GM12891 (cell line): ENCODE measurements at regions not wholly inside any gene's neighbourhood (a gene's known extent, or its start where the extent isn't known, plus 50 kb on each side); places are given as distances from the start of the nearest gene placed in this dataset.
"Not testable (repeated sequence)": the region's sequence is repeated elsewhere in the genome, so short reads cannot be mapped to it uniquely, and the experiment has no call there.

Source experiments
- POLR2A ChIP-seq: IDR thresholded peaks from 2 replicates; pipeline ENCODE4 v1.6.1; 2011; ENCODE audit warnings: low read depth, low read length, control low read depth
- POLR2AphosphoS5 ChIP-seq: IDR thresholded peaks from 2 replicates; pipeline ENCODE4 v1.6.1; 2011; ENCODE audit warnings: low read depth, low read length, control low read depth
- TAF1 ChIP-seq: IDR thresholded peaks from 2 replicates; pipeline ENCODE4 v1.6.1; 2011; ENCODE audit warnings: low read depth, low read length, control low read depth

GRCh38 chr9:85824949-85825348 lies 83.2 kb upstream of the AGTPBP1 start:
- TF ChIP-seq POLR2AphosphoS5, POLR2A, TAF1: not testable (repeated sequence)
